Natural killer cell (primary cell): ENCODE measurements at regions not wholly inside any gene's neighbourhood (a gene's known extent, or its start where the extent isn't known, plus 50 kb on each side); places are given as distances from the start of the nearest gene placed in this dataset.

ENCODE experiments used
- ATAC-seq, 3 donors: fragments of 150-1000 bp in 2 of 3; fragments of 200-7000 bp in 1 of 3; cut with Tn5 transposase; 1 replicate in 1 of 3; 2 replicates in 2 of 3; pipeline ENCODE4 v1.10.0; 2021; ENCODE audit warnings: mild to moderate bottlenecking in 2 of 3, moderate library complexity in 2 of 3
- DNase-seq, 2 donors: peaks; one replicate each; pipeline versions ENCODE4 v3.0.0 to v3.0.0-alpha.2; 2013 to 2021; ENCODE audit warnings: mixed read lengths in 1 of 2
- H3K27ac ChIP-seq: one replicate; pipeline ENCODE4 v1.5.1; 2013; ENCODE audit warnings: mild to moderate bottlenecking, low read length
- H3K27me3 ChIP-seq: one replicate; pipeline ENCODE4 v1.6.1; 2013; ENCODE audit warnings: low read length; ENCODE audit not compliant: control insufficient read depth, insufficient read depth
- H3K36me3 ChIP-seq: one replicate; pipeline ENCODE4 v1.6.1; 2013; ENCODE audit warnings: low read length; ENCODE audit not compliant: control insufficient read depth, insufficient read depth
- H3K4me1 ChIP-seq: one replicate; pipeline ENCODE4 v1.6.1; 2013; ENCODE audit warnings: low read length; ENCODE audit not compliant: control insufficient read depth, insufficient read depth
- H3K4me3 ChIP-seq: one replicate; pipeline ENCODE4 v1.5.1; 2013; ENCODE audit warnings: low read length
- H3K9me3 ChIP-seq: one replicate; pipeline ENCODE4 v1.6.1; 2013; ENCODE audit warnings: low read length; ENCODE audit not compliant: control insufficient read depth, insufficient read depth
- H3K27ac Mint-ChIP-seq, 2 donors: one replicate each; pipeline ENCODE4 v1.8.0; 2022; ENCODE audit warnings: mild to moderate bottlenecking in 2 of 2, mixed read lengths in 2 of 2, moderate library complexity in 1 of 2
- H3K27me3 Mint-ChIP-seq, 2 donors: one replicate each; pipeline ENCODE4 v1.8.0; 2022; ENCODE audit warnings: low read depth in 2 of 2, mixed read lengths in 2 of 2
- H3K36me3 Mint-ChIP-seq: one replicate; pipeline ENCODE4 v1.8.0; 2022; ENCODE audit warnings: mixed read lengths
- H3K4me1 Mint-ChIP-seq, 2 donors: one replicate each; pipeline ENCODE4 v1.8.0; 2022; ENCODE audit warnings: mixed read lengths in 2 of 2
- H3K4me3 Mint-ChIP-seq: one replicate; pipeline ENCODE4 v1.8.0; 2022; ENCODE audit warnings: mild to moderate bottlenecking, moderate library complexity, mixed read lengths
- H3K9me3 Mint-ChIP-seq, 2 donors: one replicate each; pipeline ENCODE4 v1.8.0; 2022; ENCODE audit warnings: mixed read lengths in 2 of 2
- WGBS: methylation state at CpG from one replicate; pipeline ENCODE4 v1.1.7; 2013; ENCODE audit warnings: missing lambda C conversion rate; ENCODE audit not compliant: insufficient coverage; 5-methylcytosine and 5-hydroxymethylcytosine counted together
- intact Hi-C: fragments of 100-400 bp; cut with micrococcal nuclease; formaldehyde crosslinking; loops from one replicate; pipeline ENCODE4 v1.14.2; 2022
- TF ChIP-seq, protein P1 (sequence below): fragments of 200-600 bp; IDR thresholded peaks from one replicate; pipeline ENCODE4 v1.8.0; 2022; ENCODE audit warnings: antibody characterized with exemption

- H3K4me3 ChIP-seq: no peak overlapping the region
Observed at GRCh38 chr12:92034083-92034482, 111.6 kb downstream of the BTG1 start.

DNA sequence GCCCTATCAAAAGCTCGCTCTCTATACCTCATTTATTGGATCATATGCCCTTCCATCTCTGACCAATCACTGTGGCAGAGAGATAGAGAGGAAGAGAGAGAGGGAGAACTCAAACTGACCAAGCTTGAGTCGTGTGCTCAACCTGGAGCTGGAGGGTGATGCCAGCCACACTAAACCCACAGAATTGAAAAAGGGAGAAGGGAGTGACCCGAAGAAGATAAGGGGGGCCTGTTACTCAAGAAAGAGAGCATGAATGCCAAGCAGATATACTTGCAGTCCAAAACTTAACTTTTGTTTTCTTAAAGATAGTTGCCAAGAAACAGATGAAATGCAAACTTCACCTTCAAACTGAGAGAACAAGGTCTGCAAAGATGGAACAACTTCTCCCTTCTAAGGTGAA lies 112.7 kb downstream of the BTG1 start:
- intact Hi-C loops: loop anchor here (5.0 kb wide), 2 partner anchors 221 to 369 kb away; no protein-coding TSS in a partner anchor
- H3K9me3 Mint-ChIP-seq: peaks cover 2 to 3% of the 10 kb centered on the region in 2 donors
- TF ChIP-seq, protein P1, sequence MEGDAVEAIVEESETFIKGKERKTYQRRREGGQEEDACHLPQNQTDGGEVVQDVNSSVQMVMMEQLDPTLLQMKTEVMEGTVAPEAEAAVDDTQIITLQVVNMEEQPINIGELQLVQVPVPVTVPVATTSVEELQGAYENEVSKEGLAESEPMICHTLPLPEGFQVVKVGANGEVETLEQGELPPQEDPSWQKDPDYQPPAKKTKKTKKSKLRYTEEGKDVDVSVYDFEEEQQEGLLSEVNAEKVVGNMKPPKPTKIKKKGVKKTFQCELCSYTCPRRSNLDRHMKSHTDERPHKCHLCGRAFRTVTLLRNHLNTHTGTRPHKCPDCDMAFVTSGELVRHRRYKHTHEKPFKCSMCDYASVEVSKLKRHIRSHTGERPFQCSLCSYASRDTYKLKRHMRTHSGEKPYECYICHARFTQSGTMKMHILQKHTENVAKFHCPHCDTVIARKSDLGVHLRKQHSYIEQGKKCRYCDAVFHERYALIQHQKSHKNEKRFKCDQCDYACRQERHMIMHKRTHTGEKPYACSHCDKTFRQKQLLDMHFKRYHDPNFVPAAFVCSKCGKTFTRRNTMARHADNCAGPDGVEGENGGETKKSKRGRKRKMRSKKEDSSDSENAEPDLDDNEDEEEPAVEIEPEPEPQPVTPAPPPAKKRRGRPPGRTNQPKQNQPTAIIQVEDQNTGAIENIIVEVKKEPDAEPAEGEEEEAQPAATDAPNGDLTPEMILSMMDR: no peak
- WGBS: 35% methylated on average over 2 of the region's 3 CpGs
- Histone ChIP-seq H3K9me3 (no peaks in the 10 kb centered on the region), H3K27me3 (no peaks in the 10 kb centered on the region), H3K36me3 (no peaks in the 10 kb centered on the region), H3K27ac (peak overlapping the region; percentile 71), H3K4me1 (peaks cover 38% of the 10 kb centered on the region), H3K4me3 (no peak overlapping the region)
- no peak overlapping the region for H3K4me3 Mint-ChIP-seq
- no peaks in the 10 kb centered on the region for H3K27me3 Mint-ChIP-seq
- DNase-seq (no peak), ATAC-seq (no peak)
- H3K27ac Mint-ChIP-seq: peak overlapping the region; percentile 96 to 97
- peaks cover 70 to 83% of the 10 kb centered on the region in 2 donors for H3K4me1 Mint-ChIP-seq
- H3K36me3 Mint-ChIP-seq: no peaks in the 10 kb centered on the region

More at GRCh38 chr12:92034083-92034482, 111.6 kb downstream of the BTG1 start:
- Mint-ChIP-seq H3K9me3 (peaks cover 2 to 3% of the 10 kb centered on the region in 2 donors), H3K4me1 (peaks cover 66 to 81% of the 10 kb centered on the region in 2 donors), H3K36me3 (no peaks in the 10 kb centered on the region), H3K4me3 (peak overlapping the region; percentile 96), H3K27ac (peak overlapping the region; percentile 97 to 98), H3K27me3 (no peaks in the 10 kb centered on the region)
- intact Hi-C loops: loop anchor here (2.0 to 5.0 kb wide), 4 partner anchors 111 to 368 kb away; partner anchors contain the start of gene BTG1
- H3K36me3 ChIP-seq: no peaks in the 10 kb centered on the region
- ATAC-seq: no peak
- WGBS: 96% methylated on average over 2 of the region's 2 CpGs
- no peaks in the 10 kb centered on the region for H3K27me3 ChIP-seq
- H3K4me1 ChIP-seq: peaks cover 41% of the 10 kb centered on the region
- no peak for DNase-seq
- H3K9me3 ChIP-seq: no peaks in the 10 kb centered on the region
- peak overlapping the region; percentile 71 for H3K27ac ChIP-seq
- TF ChIP-seq, protein P1: no peak

GRCh38 chr12:92032101-92032500 lies 113.5 kb downstream of the BTG1 start:
- Mint-ChIP-seq H3K4me3 (peak overlapping the region; percentile 29), H3K27me3 (no peaks in the 10 kb centered on the region), H3K9me3 (peaks cover 2 to 3% of the 10 kb centered on the region in 2 donors), H3K4me1 (peaks cover 70 to 81% of the 10 kb centered on the region in 2 donors), H3K36me3 (no peaks in the 10 kb centered on the region), H3K27ac (peak overlapping the region; percentile 96 to 97)
- DNase-seq (no peak), ATAC-seq (no peak)
- H3K27ac ChIP-seq: peak overlapping the region; percentile 71
- H3K9me3 ChIP-seq: no peaks in the 10 kb centered on the region
- H3K4me3 ChIP-seq: no peak overlapping the region
- 38% methylated on average over 1 of the region's 1 CpG for WGBS
- TF ChIP-seq, protein P1: no peak
- H3K4me1 ChIP-seq: peaks cover 38% of the 10 kb centered on the region
- intact Hi-C loops: loop anchor here (5.0 kb wide), 2 partner anchors 220 to 370 kb away; no protein-coding TSS in a partner anchor
- H3K27me3 ChIP-seq: no peaks in the 10 kb centered on the region
- no peaks in the 10 kb centered on the region for H3K36me3 ChIP-seq

DNA sequence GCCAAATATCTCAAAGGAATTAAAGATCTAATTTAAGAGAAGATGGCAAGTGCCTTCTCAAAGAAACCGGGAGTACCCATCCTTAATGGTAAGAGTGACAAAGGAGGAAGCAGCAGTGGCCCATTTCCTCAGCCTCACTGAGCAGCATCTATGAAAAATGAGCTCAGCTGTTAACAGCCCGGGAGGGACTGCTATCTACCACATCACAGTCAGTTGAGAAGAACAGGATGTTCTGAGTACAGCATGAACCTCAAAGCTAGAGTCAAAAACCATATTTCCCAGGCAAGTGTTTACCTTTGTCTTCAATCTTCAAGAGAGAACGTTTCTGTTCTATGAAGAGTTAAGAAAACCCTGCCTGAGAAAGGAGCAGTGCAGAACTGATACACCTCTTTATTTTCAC lies 115.0 kb downstream of the BTG1 start:
- H3K4me1 Mint-ChIP-seq: peaks cover 62 to 71% of the 10 kb centered on the region in 2 donors
- H3K4me1 ChIP-seq: peaks cover 32% of the 10 kb centered on the region
- H3K27me3 ChIP-seq: no peaks in the 10 kb centered on the region
- 0% methylated on average over 3 of the region's 3 CpGs for WGBS
- peaks cover 2 to 3% of the 10 kb centered on the region in 2 donors for H3K9me3 Mint-ChIP-seq
- H3K36me3 Mint-ChIP-seq: no peaks in the 10 kb centered on the region
- H3K4me3 ChIP-seq: no peak overlapping the region
- H3K36me3 ChIP-seq: no peaks in the 10 kb centered on the region
- H3K4me3 Mint-ChIP-seq: peak overlapping the region; percentile 81
- peak; percentile 33 to 89 for DNase-seq
- no peaks in the 10 kb centered on the region for H3K9me3 ChIP-seq
- H3K27ac Mint-ChIP-seq: peak overlapping the region; percentile 96 to 97
- peak; percentile 87 to 93 (median 93) for ATAC-seq
- intact Hi-C loops: loop anchor here (2.0 to 5.0 kb wide), 3 partner anchors 102 to 372 kb away; no protein-coding TSS in a partner anchor
- H3K27me3 Mint-ChIP-seq: no peaks in the 10 kb centered on the region
- peak overlapping the region; percentile 92 for H3K27ac ChIP-seq
- TF ChIP-seq, protein P1: no peak
